HepG2 (cell line): ENCODE measurements at regions not wholly inside any gene's neighbourhood (a gene's known extent, or its start where the extent isn't known, plus 50 kb on each side); places are given as distances from the start of the nearest gene placed in this dataset.

Experiments used
- CTCF ChIP-seq: sonication (generic); formaldehyde crosslinking; IDR thresholded peaks from 2 replicates; pipeline ENCODE4 v1.5.0; 2020; ENCODE audit warnings: mild to moderate bottlenecking, missing genetic modification reagents, moderate library complexity
- HNRNPUL1 ChIP-seq: fragments of 200-400 bp; formaldehyde crosslinking; IDR thresholded peaks from 2 replicates; pipeline ENCODE4 v1.6.1; 2017; ENCODE audit warnings: low read depth, mild to moderate bottlenecking, low read length, moderate library complexity
- MTA3 ChIP-seq: sonication (generic); formaldehyde crosslinking; IDR thresholded peaks from 2 replicates; pipeline ENCODE4 v1.4.0; 2020; ENCODE audit warnings: missing genetic modification reagents
- TBP ChIP-seq: sonication (generic); formaldehyde crosslinking; IDR thresholded peaks from 2 replicates; pipeline ENCODE4 v1.5.0; 2020; ENCODE audit warnings: missing genetic modification reagents
- ZNF547 ChIP-seq: sonication (generic); formaldehyde crosslinking; IDR thresholded peaks from 2 replicates; pipeline ENCODE4 v1.5.1; 2020; ENCODE audit warnings: mild to moderate bottlenecking, missing genetic modification reagents
- ZNF598 ChIP-seq: sonication (generic); formaldehyde crosslinking; IDR thresholded peaks from 2 replicates; pipeline ENCODE4 v1.5.1; 2020; ENCODE audit warnings: mild to moderate bottlenecking, missing genetic modification reagents, borderline replicate concordance
- TF ChIP-seq, protein P1 (sequence below): IDR thresholded peaks from 2 replicates; pipeline ENCODE4 v1.6.1; 2016; ENCODE audit warnings: low read depth, borderline replicate concordance

GRCh38 chrX:94645726-94646125 lies 971.7 kb downstream of the FAM133A start:
- no peak for TF ChIP-seq TBP (CRISPR knock-in tag)
- TF ChIP-seq, protein P1, sequence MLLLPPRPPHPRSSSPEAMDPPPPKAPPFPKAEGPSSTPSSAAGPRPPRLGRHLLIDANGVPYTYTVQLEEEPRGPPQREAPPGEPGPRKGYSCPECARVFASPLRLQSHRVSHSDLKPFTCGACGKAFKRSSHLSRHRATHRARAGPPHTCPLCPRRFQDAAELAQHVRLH (CRISPR knock-in tag), result no peak
- no peak for TF ChIP-seq CTCF
- TF ChIP-seq HNRNPUL1, result no peak
- TF ChIP-seq ZNF598, result no peak
- no peak for TF ChIP-seq ZNF547 (CRISPR knock-in tag)
- no peak for TF ChIP-seq MTA3 (CRISPR knock-in tag)
